CD4-positive, alpha-beta T cell (primary cell): ENCODE measurements at regions not wholly inside any gene's neighbourhood (a gene's known extent, or its start where the extent isn't known, plus 50 kb on each side); places are given as distances from the start of the nearest gene placed in this dataset.

Experiments used
- ATAC-seq: fragments of 200-7000 bp; cut with Tn5 transposase; one replicate; pipeline ENCODE4 v1.10.0; 2022; ENCODE audit warnings: mild to moderate bottlenecking; ENCODE audit not compliant: poor library complexity
- CTCF ChIA-PET: fragments of 350-600 bp; sonication (Branson Sonifier 250); formaldehyde crosslinking; loops from one replicate; lab custom pipeline; 2021; ENCODE audit warnings: antibody characterized with exemption, inconsistent platforms; lab: Charles Lee
- POLR2A ChIA-PET: fragments of 350-600 bp; sonication (Branson Sonifier 250); formaldehyde crosslinking; loops from one replicate; lab custom pipeline; 2021; ENCODE audit warnings: antibody characterized with exemption, inconsistent platforms; lab: Charles Lee
- DNase-seq, 14 experiments: peaks; one replicate each; pipeline ENCODE4 v3.0.0-alpha.2; 2013 to 2020; ENCODE audit warnings: mixed read lengths in 2 of 14
- H3K27ac ChIP-seq, 2 donors: one replicate each; pipeline versions ENCODE4 v1.5.1 to v1.7.0; 2013; ENCODE audit warnings: low read length in 2 of 2, low read depth in 1 of 2, mild to moderate bottlenecking in 1 of 2
- H3K27me3 ChIP-seq, 2 experiments: 1 replicate in 1 of 2; 2 replicates in 1 of 2; pipeline versions ENCODE4 v1.6.1 to v1.7.0; 2013; ENCODE audit warnings: low read length in 2 of 2, control low read depth in 1 of 2, mild to moderate bottlenecking in 1 of 2, moderate library complexity in 1 of 2; ENCODE audit not compliant: insufficient read depth in 2 of 2, control insufficient read depth in 1 of 2
- H3K36me3 ChIP-seq: one replicate; pipeline ENCODE4 v1.6.1; 2013; ENCODE audit warnings: low read length, control low read depth; ENCODE audit not compliant: insufficient read depth
- H3K4me1 ChIP-seq: one replicate; pipeline ENCODE4 v1.6.1; 2013; ENCODE audit warnings: low read length, control low read depth; ENCODE audit not compliant: insufficient read depth
- H3K4me3 ChIP-seq: one replicate; pipeline ENCODE4 v1.5.1; 2013; ENCODE audit warnings: mild to moderate bottlenecking, low read length, moderate library complexity
- H3K9me3 ChIP-seq, 2 experiments: 1 replicate in 1 of 2; 2 replicates in 1 of 2; pipeline versions ENCODE4 v1.6.1 to v1.7.0; 2013; ENCODE audit warnings: low read length in 2 of 2, mild to moderate bottlenecking in 2 of 2, control low read depth in 1 of 2, moderate library complexity in 1 of 2; ENCODE audit not compliant: control insufficient read depth in 1 of 2, insufficient read depth in 1 of 2
- H3K27ac Mint-ChIP-seq: one replicate; pipeline ENCODE4 v1.8.0; 2020; ENCODE audit warnings: mixed read lengths
- H3K27me3 Mint-ChIP-seq: one replicate; pipeline ENCODE4 v1.8.0; 2021; ENCODE audit warnings: mixed read lengths
- H3K36me3 Mint-ChIP-seq: one replicate; pipeline ENCODE4 v1.8.0; 2021; ENCODE audit warnings: low read depth, mixed read lengths
- H3K4me1 Mint-ChIP-seq: one replicate; pipeline ENCODE4 v1.8.0; 2021; ENCODE audit warnings: low read depth, mixed read lengths
- H3K4me3 Mint-ChIP-seq: one replicate; pipeline ENCODE4 v1.8.0; 2020; ENCODE audit warnings: mild to moderate bottlenecking, mixed read lengths
- H3K9me3 Mint-ChIP-seq: one replicate; pipeline ENCODE4 v1.8.0; 2020; ENCODE audit warnings: mixed read lengths
- CTCF ChIP-seq: fragments of 200-600 bp; IDR thresholded peaks from one replicate; pipeline ENCODE4 v1.8.0; 2022; ENCODE audit warnings: antibody characterized with exemption, mild to moderate bottlenecking
- intact Hi-C, 2 experiments: fragments of 100-400 bp; cut with DNase I in 1 of 2; cut with micrococcal nuclease in 1 of 2; formaldehyde crosslinking; loops; one replicate each; pipeline versions ENCODE4 v1.15.1 to v1.9.0; 2023 to 2025; cut with DNase I, micrococcal nuclease

GRCh38 chr6:81138236-81138635 lies 614.2 kb downstream of the TENT5A start:
- no peak overlapping the region for H3K4me3 Mint-ChIP-seq
- no peaks in the 10 kb centered on the region for H3K4me1 Mint-ChIP-seq
- no peak for TF ChIP-seq CTCF
- Histone ChIP-seq H3K36me3 (no peaks in the 10 kb centered on the region), H3K4me1 (no peaks in the 10 kb centered on the region), H3K27me3 (no peaks in the 10 kb centered on the region), H3K27ac (no peak overlapping the region), H3K9me3 (peaks cover 0 to 12% of the 10 kb centered on the region in 2 experiments), H3K4me3 (no peak overlapping the region)
- intact Hi-C loops, result no loop called here
- CTCF ChIA-PET, result no interaction called here
- no peaks in the 10 kb centered on the region for H3K27me3 Mint-ChIP-seq
- ATAC-seq (no peak), DNase-seq (no peak)
- no peak overlapping the region for H3K27ac Mint-ChIP-seq
- peaks cover 18% of the 10 kb centered on the region for H3K9me3 Mint-ChIP-seq
- POLR2A ChIA-PET, result no interaction called here
- no peaks in the 10 kb centered on the region for H3K36me3 Mint-ChIP-seq

DNA sequence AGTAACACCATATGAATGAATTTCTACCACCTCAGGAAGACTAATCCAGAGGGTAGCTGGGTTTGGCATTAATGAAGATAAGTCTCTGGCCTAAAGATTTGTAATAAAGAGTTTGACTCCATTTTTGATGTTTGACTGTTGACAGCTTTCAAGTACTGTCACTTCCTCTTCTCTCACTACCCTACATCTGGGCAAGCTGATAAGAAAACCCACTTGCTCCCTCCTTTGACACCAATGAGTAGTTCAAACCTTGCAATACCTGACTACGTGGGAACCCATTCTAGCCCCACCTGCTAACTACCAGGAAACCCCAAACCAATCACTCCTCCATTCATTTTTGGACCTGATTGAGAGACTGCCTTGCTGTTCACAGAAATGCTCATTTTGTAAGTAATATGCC lies 621.5 kb downstream of the TENT5A start:
- no peaks in the 10 kb centered on the region for H3K4me1 ChIP-seq
- no peak overlapping the region for H3K4me3 Mint-ChIP-seq

DNA sequence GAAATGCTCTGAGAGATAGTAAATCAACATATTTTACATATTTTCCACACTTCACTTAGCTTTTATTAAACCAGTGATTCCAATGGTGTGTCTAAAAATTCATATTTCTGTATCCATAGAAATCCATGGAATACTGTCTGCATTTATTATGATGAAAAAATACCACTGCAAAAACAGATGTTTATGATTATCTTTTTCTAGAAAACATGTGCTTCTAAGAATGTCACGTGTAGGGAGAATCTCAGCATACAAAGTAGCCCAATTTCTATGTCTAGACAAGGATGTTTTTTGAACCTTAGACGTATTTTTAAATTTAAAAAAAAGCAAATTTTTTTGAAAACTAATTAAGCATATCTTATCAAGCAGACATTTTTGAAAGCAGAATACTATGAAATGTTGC lies 622.4 kb downstream of the TENT5A start:
- POLR2A ChIA-PET, result no interaction called here
- H3K4me3 Mint-ChIP-seq, result no peak overlapping the region
- no peak for TF ChIP-seq CTCF
- Histone ChIP-seq H3K27ac (no peak overlapping the region), H3K27me3 (no peaks in the 10 kb centered on the region), H3K36me3 (no peaks in the 10 kb centered on the region), H3K4me3 (no peak overlapping the region), H3K9me3 (no peaks in the 10 kb centered on the region), H3K4me1 (no peaks in the 10 kb centered on the region)
- H3K27ac Mint-ChIP-seq, result no peak overlapping the region
- intact Hi-C loops, result no loop called here
- no peaks in the 10 kb centered on the region for H3K4me1 Mint-ChIP-seq
- no peaks in the 10 kb centered on the region for H3K27me3 Mint-ChIP-seq
- ATAC-seq (no peak), DNase-seq (no peak)
- peaks cover 7% of the 10 kb centered on the region for H3K9me3 Mint-ChIP-seq
- H3K36me3 Mint-ChIP-seq, result no peaks in the 10 kb centered on the region
- CTCF ChIA-PET, result no interaction called here

More for the DNA sequence above, 621.5 kb downstream of the TENT5A start:
- intact Hi-C loops, result no loop called here
- H3K4me1 Mint-ChIP-seq, result no peaks in the 10 kb centered on the region
- Histone ChIP-seq H3K27ac (no peak overlapping the region), H3K27me3 (no peaks in the 10 kb centered on the region), H3K36me3 (no peaks in the 10 kb centered on the region), H3K9me3 (no peaks in the 10 kb centered on the region), H3K4me3 (no peak overlapping the region)
- H3K36me3 Mint-ChIP-seq, result no peaks in the 10 kb centered on the region
- CTCF ChIA-PET, result no interaction called here
- TF ChIP-seq CTCF, result no peak
- no peak for DNase-seq
- H3K27me3 Mint-ChIP-seq, result no peaks in the 10 kb centered on the region
- no peak for ATAC-seq
- peaks cover 11% of the 10 kb centered on the region for H3K9me3 Mint-ChIP-seq
- no peak overlapping the region for H3K27ac Mint-ChIP-seq
- POLR2A ChIA-PET, result no interaction called here
